GM23338 (cell line): ENCODE measurements at regions not wholly inside any gene's neighbourhood (a gene's known extent, or its start where the extent isn't known, plus 50 kb on each side); places are given as distances from the start of the nearest gene placed in this dataset.

ENCODE experiments used
- EZH2 ChIP-seq: fragments of 200-600 bp; sonication (generic); IDR thresholded peaks from one replicate; pipeline ENCODE4 v1.8.0; 2017; ENCODE audit warnings: antibody characterized with exemption, mild to moderate bottlenecking, low read depth; ENCODE audit not compliant: unreplicated experiment
- NANOG ChIP-seq: IDR thresholded peaks from 2 replicates; pipeline ENCODE4 v1.6.1; 2016; ENCODE audit warnings: antibody characterized with exemption, borderline replicate concordance
- POLR2AphosphoS5 ChIP-seq: IDR thresholded peaks from 2 replicates; pipeline ENCODE4 v1.6.1; 2016; ENCODE audit warnings: antibody characterized with exemption, low read depth
- STAT1 ChIP-seq: IDR thresholded peaks from one replicate; pipeline ENCODE4 v1.6.1; 2016; ENCODE audit warnings: antibody characterized with exemption; ENCODE audit not compliant: unreplicated experiment
- TF ChIP-seq, protein P1 (sequence below): IDR thresholded peaks from one replicate; pipeline ENCODE4 v1.6.1; 2018; ENCODE audit warnings: antibody characterized with exemption; ENCODE audit not compliant: unreplicated experiment
- TF ChIP-seq, protein P2 (sequence below), 2 experiments: fragments of 200-600 bp in 1 of 2; sonication (generic) in 1 of 2; conservative IDR thresholded peaks; 2 replicates each; pipeline versions ENCODE4 v1.5.1 to v1.6.1; 2016 to 2017; ENCODE audit warnings: antibody characterized with exemption in 2 of 2, low read depth in 2 of 2, mild to moderate bottlenecking in 2 of 2, moderate library complexity in 1 of 2

- TF ChIP-seq, protein P1, sequence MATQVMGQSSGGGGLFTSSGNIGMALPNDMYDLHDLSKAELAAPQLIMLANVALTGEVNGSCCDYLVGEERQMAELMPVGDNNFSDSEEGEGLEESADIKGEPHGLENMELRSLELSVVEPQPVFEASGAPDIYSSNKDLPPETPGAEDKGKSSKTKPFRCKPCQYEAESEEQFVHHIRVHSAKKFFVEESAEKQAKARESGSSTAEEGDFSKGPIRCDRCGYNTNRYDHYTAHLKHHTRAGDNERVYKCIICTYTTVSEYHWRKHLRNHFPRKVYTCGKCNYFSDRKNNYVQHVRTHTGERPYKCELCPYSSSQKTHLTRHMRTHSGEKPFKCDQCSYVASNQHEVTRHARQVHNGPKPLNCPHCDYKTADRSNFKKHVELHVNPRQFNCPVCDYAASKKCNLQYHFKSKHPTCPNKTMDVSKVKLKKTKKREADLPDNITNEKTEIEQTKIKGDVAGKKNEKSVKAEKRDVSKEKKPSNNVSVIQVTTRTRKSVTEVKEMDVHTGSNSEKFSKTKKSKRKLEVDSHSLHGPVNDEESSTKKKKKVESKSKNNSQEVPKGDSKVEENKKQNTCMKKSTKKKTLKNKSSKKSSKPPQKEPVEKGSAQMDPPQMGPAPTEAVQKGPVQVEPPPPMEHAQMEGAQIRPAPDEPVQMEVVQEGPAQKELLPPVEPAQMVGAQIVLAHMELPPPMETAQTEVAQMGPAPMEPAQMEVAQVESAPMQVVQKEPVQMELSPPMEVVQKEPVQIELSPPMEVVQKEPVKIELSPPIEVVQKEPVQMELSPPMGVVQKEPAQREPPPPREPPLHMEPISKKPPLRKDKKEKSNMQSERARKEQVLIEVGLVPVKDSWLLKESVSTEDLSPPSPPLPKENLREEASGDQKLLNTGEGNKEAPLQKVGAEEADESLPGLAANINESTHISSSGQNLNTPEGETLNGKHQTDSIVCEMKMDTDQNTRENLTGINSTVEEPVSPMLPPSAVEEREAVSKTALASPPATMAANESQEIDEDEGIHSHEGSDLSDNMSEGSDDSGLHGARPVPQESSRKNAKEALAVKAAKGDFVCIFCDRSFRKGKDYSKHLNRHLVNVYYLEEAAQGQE = no peak
- TF ChIP-seq, protein P2, sequence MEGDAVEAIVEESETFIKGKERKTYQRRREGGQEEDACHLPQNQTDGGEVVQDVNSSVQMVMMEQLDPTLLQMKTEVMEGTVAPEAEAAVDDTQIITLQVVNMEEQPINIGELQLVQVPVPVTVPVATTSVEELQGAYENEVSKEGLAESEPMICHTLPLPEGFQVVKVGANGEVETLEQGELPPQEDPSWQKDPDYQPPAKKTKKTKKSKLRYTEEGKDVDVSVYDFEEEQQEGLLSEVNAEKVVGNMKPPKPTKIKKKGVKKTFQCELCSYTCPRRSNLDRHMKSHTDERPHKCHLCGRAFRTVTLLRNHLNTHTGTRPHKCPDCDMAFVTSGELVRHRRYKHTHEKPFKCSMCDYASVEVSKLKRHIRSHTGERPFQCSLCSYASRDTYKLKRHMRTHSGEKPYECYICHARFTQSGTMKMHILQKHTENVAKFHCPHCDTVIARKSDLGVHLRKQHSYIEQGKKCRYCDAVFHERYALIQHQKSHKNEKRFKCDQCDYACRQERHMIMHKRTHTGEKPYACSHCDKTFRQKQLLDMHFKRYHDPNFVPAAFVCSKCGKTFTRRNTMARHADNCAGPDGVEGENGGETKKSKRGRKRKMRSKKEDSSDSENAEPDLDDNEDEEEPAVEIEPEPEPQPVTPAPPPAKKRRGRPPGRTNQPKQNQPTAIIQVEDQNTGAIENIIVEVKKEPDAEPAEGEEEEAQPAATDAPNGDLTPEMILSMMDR (conservative IDR thresholded peaks at IDR 0.05; ENCODE audit: low read depth in 2 of 2) = no peak
- TF ChIP-seq POLR2AphosphoS5 (no peak), STAT1 (no peak), NANOG (no peak), EZH2 (no peak)
Observed at GRCh38 chr2:8631465-8632005, 50.3 kb upstream of the ID2 start.
